HEK293 (cell line): ENCODE measurements at regions not wholly inside any gene's neighbourhood (a gene's known extent, or its start where the extent isn't known, plus 50 kb on each side); places are given as distances from the start of the nearest gene placed in this dataset.
A peak's percentile ranks its signal among the peaks of the same experiment; 100 is the strongest.
"Not testable (repeated sequence)": the region's sequence is repeated elsewhere in the genome, so short reads cannot be mapped to it uniquely, and the experiment has no call there.

ENCODE experiments used
- CTCF ChIA-PET: fragments of 350-600 bp; formaldehyde crosslinking; extraction: SDS; loops from one replicate; lab custom pipeline; 2021; ENCODE audit warnings: antibody characterized with exemption; lab: Yijun Ruan, JAX
- POLR2A ChIA-PET: fragments of 300-600 bp; formaldehyde crosslinking; extraction: SDS; loops from one replicate; lab custom pipeline; 2020; ENCODE audit warnings: antibody characterized with exemption, inconsistent platforms; lab: Yijun Ruan, JAX
- H3K27ac ChIP-seq: fragments of 200-500 bp; sonication (Bioruptor generic); 2 replicates; pipeline ENCODE4 v1.5.1; 2014; ENCODE audit warnings: low read depth, low read length, control low read depth, inconsistent platforms; ENCODE audit errors: extremely low read depth
- H3K36me3 ChIP-seq, 2 experiments: fragments of 200-500 bp in 1 of 2; sonication (Bioruptor generic) in 1 of 2; 1 replicate in 1 of 2; 2 replicates in 1 of 2; pipeline ENCODE4 v1.5.1; 2014 to 2017; ENCODE audit warnings: inconsistent platforms in 2 of 2, low read length in 2 of 2; ENCODE audit not compliant: control insufficient read depth in 2 of 2, insufficient read depth in 1 of 2
- H3K4me1 ChIP-seq: fragments of 200-500 bp; sonication (Bioruptor generic); 2 replicates; pipeline ENCODE4 v1.5.1; 2014; ENCODE audit warnings: mild to moderate bottlenecking, low read length, inconsistent platforms; ENCODE audit not compliant: control insufficient read depth, insufficient read depth
- H3K4me3 ChIP-seq: 2 replicates; pipeline ENCODE4 v1.5.1; 2011; ENCODE audit warnings: low read depth, mild to moderate bottlenecking, control low read depth, low read length, moderate library complexity
- H3K9me3 ChIP-seq: fragments of 200-500 bp; sonication (Bioruptor generic); 2 replicates; pipeline ENCODE4 v1.5.1; 2014; ENCODE audit warnings: low read depth, low read length, inconsistent platforms; ENCODE audit not compliant: control insufficient read depth, insufficient read depth
- FEZF1 ChIP-seq: fragments of 450-650 bp; formaldehyde crosslinking; IDR thresholded peaks from 2 replicates; pipeline ENCODE4 v1.5.1; 2016; ENCODE audit warnings: missing biosample characterization, missing genetic modification characterization
- GLIS1 ChIP-seq: fragments of 450-650 bp; formaldehyde crosslinking; IDR thresholded peaks from 2 replicates; pipeline ENCODE4 v1.5.1; 2016; ENCODE audit warnings: missing biosample characterization, missing genetic modification characterization
- GLIS2 ChIP-seq: fragments of 450-650 bp; formaldehyde crosslinking; IDR thresholded peaks from 2 replicates; pipeline ENCODE4 v1.5.1; 2016; ENCODE audit warnings: missing biosample characterization, missing genetic modification characterization
- REPIN1 ChIP-seq: fragments of 450-650 bp; formaldehyde crosslinking; IDR thresholded peaks from 2 replicates; pipeline ENCODE4 v1.5.1; 2017; ENCODE audit warnings: missing biosample characterization, missing genetic modification characterization, low read depth
- WT1 ChIP-seq: fragments of 450-650 bp; formaldehyde crosslinking; IDR thresholded peaks from 2 replicates; pipeline ENCODE4 v1.5.1; 2016; ENCODE audit warnings: missing biosample characterization, missing genetic modification characterization
- ZFHX2 ChIP-seq: fragments of 450-650 bp; formaldehyde crosslinking; conservative IDR thresholded peaks from 2 replicates; pipeline ENCODE4 v1.5.1; 2016; ENCODE audit warnings: missing biosample characterization, missing genetic modification characterization
- ZFP41 ChIP-seq: fragments of 450-650 bp; formaldehyde crosslinking; IDR thresholded peaks from 2 replicates; pipeline ENCODE4 v1.5.1; 2016; ENCODE audit warnings: missing biosample characterization, missing genetic modification characterization, borderline replicate concordance
- ZNF121 ChIP-seq: fragments of 450-650 bp; formaldehyde crosslinking; IDR thresholded peaks from 2 replicates; pipeline ENCODE4 v1.5.1; 2016; ENCODE audit warnings: missing biosample characterization, missing genetic modification characterization
- ZNF140 ChIP-seq: fragments of 450-650 bp; formaldehyde crosslinking; IDR thresholded peaks from 2 replicates; pipeline ENCODE4 v1.5.1; 2016; ENCODE audit warnings: missing biosample characterization, missing genetic modification characterization
- ZNF146 ChIP-seq: fragments of 450-650 bp; formaldehyde crosslinking; IDR thresholded peaks from 2 replicates; pipeline ENCODE4 v1.5.1; 2016; ENCODE audit warnings: missing biosample characterization, missing genetic modification characterization
- ZNF169 ChIP-seq: fragments of 450-650 bp; formaldehyde crosslinking; IDR thresholded peaks from 2 replicates; pipeline ENCODE4 v1.5.1; 2016; ENCODE audit warnings: missing biosample characterization, missing genetic modification characterization
- ZNF221 ChIP-seq: fragments of 450-650 bp; formaldehyde crosslinking; IDR thresholded peaks from 2 replicates; pipeline ENCODE4 v1.5.1; 2017; ENCODE audit warnings: missing biosample characterization, missing genetic modification characterization, borderline replicate concordance
- ZNF394 ChIP-seq: fragments of 450-650 bp; formaldehyde crosslinking; IDR thresholded peaks from 2 replicates; pipeline ENCODE4 v1.5.1; 2016; ENCODE audit warnings: missing biosample characterization, missing genetic modification characterization, mild to moderate bottlenecking, moderate library complexity, borderline replicate concordance
- ZNF473 ChIP-seq: fragments of 450-650 bp; formaldehyde crosslinking; IDR thresholded peaks from 2 replicates; pipeline ENCODE4 v1.5.1; 2017; ENCODE audit warnings: missing biosample characterization, missing genetic modification characterization
- ZNF48 ChIP-seq: fragments of 450-650 bp; formaldehyde crosslinking; IDR thresholded peaks from 2 replicates; pipeline ENCODE4 v1.5.1; 2016; ENCODE audit warnings: missing biosample characterization, missing genetic modification characterization
- ZNF544 ChIP-seq: fragments of 450-650 bp; formaldehyde crosslinking; IDR thresholded peaks from 2 replicates; pipeline ENCODE4 v1.5.0; 2017; ENCODE audit warnings: missing biosample characterization, missing genetic modification characterization
- ZNF558 ChIP-seq: fragments of 450-650 bp; formaldehyde crosslinking; IDR thresholded peaks from 2 replicates; pipeline ENCODE4 v1.5.1; 2016; ENCODE audit warnings: missing biosample characterization, missing genetic modification characterization
- ZNF660 ChIP-seq: fragments of 450-650 bp; IDR thresholded peaks from 2 replicates; pipeline ENCODE4 v1.5.1; 2018; ENCODE audit warnings: missing biosample characterization, mild to moderate bottlenecking, missing genetic modification characterization
- ZNF664 ChIP-seq: fragments of 450-650 bp; formaldehyde crosslinking; IDR thresholded peaks from 2 replicates; pipeline ENCODE4 v1.5.1; 2016; ENCODE audit warnings: missing biosample characterization, missing genetic modification characterization
- ZSCAN16 ChIP-seq: fragments of 450-650 bp; formaldehyde crosslinking; IDR thresholded peaks from 2 replicates; pipeline ENCODE4 v1.5.1; 2016; ENCODE audit warnings: missing biosample characterization, missing genetic modification characterization
- TF ChIP-seq, protein P1 (sequence below): fragments of 450-650 bp; formaldehyde crosslinking; IDR thresholded peaks from 2 replicates; pipeline ENCODE4 v1.5.1; 2016; ENCODE audit warnings: missing biosample characterization, missing genetic modification characterization, borderline replicate concordance

DNA sequence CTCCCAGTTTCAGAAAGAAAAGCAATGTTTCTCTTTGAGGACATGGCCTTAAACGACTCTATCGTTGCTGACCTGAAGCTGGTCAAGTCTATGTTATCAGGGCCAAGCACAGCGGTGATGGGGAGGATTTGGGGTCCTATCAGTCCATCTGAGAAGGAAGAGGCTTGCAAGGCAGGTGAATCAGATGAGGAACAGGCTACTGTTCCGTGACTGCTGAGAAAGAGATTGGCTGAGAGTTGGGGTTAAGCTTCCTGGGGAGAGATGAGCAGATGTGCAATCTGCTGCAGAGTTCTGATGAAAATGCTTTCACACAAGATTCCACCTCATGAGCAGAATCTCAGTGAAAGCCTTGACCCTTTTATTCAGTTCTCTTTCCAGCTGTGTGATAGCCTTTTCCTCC, 168.3 kb upstream of the STMND1 start (continued):
- TF ChIP-seq WT1 (tag by site-specific recombination) (no peak), ZNF394 (tag by site-specific recombination) (no peak), ZFHX2 (tag by site-specific recombination) (no peak), ZNF660 (tag by site-specific recombination) (no peak)

DNA sequence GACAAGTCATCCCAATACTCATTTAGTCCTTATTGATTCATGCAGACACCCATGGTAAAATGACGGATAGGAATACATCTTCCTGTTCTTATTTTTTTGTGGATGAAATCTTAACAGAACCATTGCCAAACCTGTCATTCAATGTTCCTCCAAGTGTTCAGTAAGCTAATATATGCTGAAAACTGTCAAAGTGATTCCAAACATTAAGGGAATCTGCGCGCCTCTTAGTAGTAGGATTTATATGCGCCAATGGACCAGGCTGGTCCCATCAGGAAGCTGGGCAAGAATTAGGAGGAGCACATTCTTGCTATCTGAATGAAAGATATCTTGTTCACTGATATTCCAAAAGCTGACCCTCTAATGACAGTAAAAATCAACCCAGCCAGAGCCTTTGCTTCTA, 168.9 kb upstream of the STMND1 start:
- TF ChIP-seq, protein P1, sequence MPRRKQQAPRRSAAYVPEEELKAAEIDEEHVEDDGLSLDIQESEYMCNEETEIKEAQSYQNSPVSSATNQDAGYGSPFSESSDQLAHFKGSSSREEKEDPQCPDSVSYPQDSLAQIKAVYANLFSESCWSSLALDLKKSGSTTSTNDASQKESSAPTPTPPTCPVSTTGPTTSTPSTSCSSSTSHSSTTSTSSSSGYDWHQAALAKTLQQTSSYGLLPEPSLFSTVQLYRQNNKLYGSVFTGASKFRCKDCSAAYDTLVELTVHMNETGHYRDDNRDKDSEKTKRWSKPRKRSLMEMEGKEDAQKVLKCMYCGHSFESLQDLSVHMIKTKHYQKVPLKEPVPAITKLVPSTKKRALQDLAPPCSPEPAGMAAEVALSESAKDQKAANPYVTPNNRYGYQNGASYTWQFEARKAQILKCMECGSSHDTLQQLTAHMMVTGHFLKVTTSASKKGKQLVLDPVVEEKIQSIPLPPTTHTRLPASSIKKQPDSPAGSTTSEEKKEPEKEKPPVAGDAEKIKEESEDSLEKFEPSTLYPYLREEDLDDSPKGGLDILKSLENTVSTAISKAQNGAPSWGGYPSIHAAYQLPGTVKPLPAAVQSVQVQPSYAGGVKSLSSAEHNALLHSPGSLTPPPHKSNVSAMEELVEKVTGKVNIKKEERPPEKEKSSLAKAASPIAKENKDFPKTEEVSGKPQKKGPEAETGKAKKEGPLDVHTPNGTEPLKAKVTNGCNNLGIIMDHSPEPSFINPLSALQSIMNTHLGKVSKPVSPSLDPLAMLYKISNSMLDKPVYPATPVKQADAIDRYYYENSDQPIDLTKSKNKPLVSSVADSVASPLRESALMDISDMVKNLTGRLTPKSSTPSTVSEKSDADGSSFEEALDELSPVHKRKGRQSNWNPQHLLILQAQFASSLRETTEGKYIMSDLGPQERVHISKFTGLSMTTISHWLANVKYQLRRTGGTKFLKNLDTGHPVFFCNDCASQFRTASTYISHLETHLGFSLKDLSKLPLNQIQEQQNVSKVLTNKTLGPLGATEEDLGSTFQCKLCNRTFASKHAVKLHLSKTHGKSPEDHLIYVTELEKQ (tag by site-specific recombination): no peak
- no peak for TF ChIP-seq FEZF1 (tag by site-specific recombination)
- TF ChIP-seq ZNF664 (tag by site-specific recombination): no peak
- no peak for TF ChIP-seq ZNF473 (tag by site-specific recombination)
- no peak for TF ChIP-seq ZSCAN16 (tag by site-specific recombination)
- ChIA-PET POLR2A (no interaction called here), CTCF (interaction anchor here (0.6 to 0.7 kb wide), 2 partner anchors 422 to 1642 kb away, joined by 3 to 5 read pairs; no protein-coding TSS in a partner anchor)
- Histone ChIP-seq H3K9me3 (no peaks in the 10 kb centered on the region), H3K27ac (no peak overlapping the region), H3K4me3 (no peak overlapping the region), H3K36me3 (no peaks in the 10 kb centered on the region), H3K4me1 (no peaks in the 10 kb centered on the region)

- POLR2A ChIA-PET, H3K9me3 ChIP-seq, H3K27ac ChIP-seq, H3K4me3 ChIP-seq, H3K36me3 ChIP-seq, H3K4me1 ChIP-seq: not testable (repeated sequence)
- CTCF ChIA-PET: interaction anchor here (0.6 to 2.1 kb wide), 3 partner anchors 18 to 163 kb away, joined by 3 to 6 read pairs (median 3); no protein-coding TSS in a partner anchor
- peak; percentile 81 for TF ChIP-seq ZNF146 (tag by site-specific recombination)
Measured at GRCh38 chr6:16931079-16931478, 169.8 kb upstream of the ATXN1 start.

DNA sequence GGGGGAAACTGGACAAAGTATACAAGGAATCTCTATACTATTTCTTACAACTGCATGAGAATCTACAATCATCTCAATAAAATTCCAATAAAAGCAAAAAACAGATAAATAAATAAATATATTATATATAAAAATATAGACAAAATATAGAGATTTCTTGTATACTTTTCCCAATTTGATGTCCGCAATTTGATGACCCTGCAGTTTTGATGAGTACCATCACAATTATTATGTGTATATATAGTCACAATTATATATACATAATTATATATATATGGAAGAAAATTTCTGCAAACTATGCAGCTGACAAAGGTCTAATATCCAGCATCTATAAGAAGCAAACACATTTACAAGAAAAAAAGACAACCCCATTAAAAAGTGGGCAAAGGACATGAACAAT, 169.2 kb upstream of the ATXN1 start:
- TF ChIP-seq GLIS2: no peak
- TF ChIP-seq ZNF121 (tag by site-specific recombination): no peak
- no peak for TF ChIP-seq ZNF48 (tag by site-specific recombination)
- no peak for TF ChIP-seq ZNF544
- no peak for TF ChIP-seq ZNF221 (tag by site-specific recombination)
- TF ChIP-seq ZFP41 (tag by site-specific recombination): no peak
- no peak for TF ChIP-seq REPIN1 (tag by site-specific recombination)
- TF ChIP-seq ZNF169 (tag by site-specific recombination): no peak
- TF ChIP-seq ZNF140 (tag by site-specific recombination): no peak
- TF ChIP-seq GLIS1 (tag by site-specific recombination): no peak
- no peak for TF ChIP-seq ZNF394 (tag by site-specific recombination)
- TF ChIP-seq ZNF558 (tag by site-specific recombination): no peak

More for the DNA sequence above, 169.2 kb upstream of the ATXN1 start:
- POLR2A ChIA-PET: no interaction called here
- Histone ChIP-seq H3K4me3 (no peak overlapping the region), H3K9me3 (no peaks in the 10 kb centered on the region), H3K36me3 (no peaks in the 10 kb centered on the region), H3K27ac (no peak overlapping the region), H3K4me1 (no peaks in the 10 kb centered on the region)
- CTCF ChIA-PET: interaction anchor here (0.6 to 2.1 kb wide), 3 partner anchors 35 to 401 kb away, joined by 3 to 6 read pairs (median 4); no protein-coding TSS in a partner anchor
